ENCODE measurements at regions not wholly inside any gene's neighbourhood (a gene's known extent, or its start where the extent isn't known, plus 50 kb on each side); places are given as distances from the start of the nearest gene placed in this dataset.

GRCh38 chr5:97991236-97991635 is 782.2 kb upstream of the RGMB start:
- ChIA-PET POLR2A (ENCODE audit: low non-redundant PET) (no interaction called here), CTCF (interaction anchor here (0.5 kb wide), 1 partner anchor 666 kb away, joined by 3 read pairs; no protein-coding TSS in a partner anchor)
- Histone ChIP-seq H3K4me1 (ENCODE audit: insufficient read depth, low read length, poor library complexity, severe bottlenecking) (no peaks in the 10 kb centered on the region), H3K9me3 (ENCODE audit: low read depth, low read length, poor library complexity, severe bottlenecking) (no peaks in the 10 kb centered on the region), H3K27me3 (replicated peaks; ENCODE audit: insufficient read depth, low read depth, low read length, poor library complexity) (peaks cover 29% of the 10 kb centered on the region), H3K27ac (ENCODE audit: low read depth, low read length, poor library complexity, severe bottlenecking) (no peak overlapping the region), H3K36me3 (ENCODE audit: insufficient read depth, low read length, poor library complexity, severe bottlenecking) (no peaks in the 10 kb centered on the region), H3K4me3 (ENCODE audit: low read depth, low read length, poor library complexity, severe bottlenecking) (no peak overlapping the region)
- intact Hi-C loops (cut with micrococcal nuclease; ENCODE audit: unreplicated experiment): no loop called here
- no peak for DNase-seq (ENCODE audit: low spot score)
- BruUV-seq (replicated peaks): no TSS peak
- TF ChIP-seq EZH2 (IDR thresholded peaks at IDR 0.05; ENCODE audit: borderline replicate concordance, low read depth, low read length, poor library complexity, severe bottlenecking) (no peak), CTCF (conservative IDR thresholded peaks at IDR 0.05; ENCODE audit: low read depth, low read length) (no peak)

GRCh38 chr5:97998941-97999340 is 774.5 kb upstream of the RGMB start:
- BruUV-seq (replicated peaks): no TSS peak

GRCh38 chr5:98004463-98004862 is 769.0 kb upstream of the RGMB start:
- Histone ChIP-seq H3K4me3 (ENCODE audit: low read depth, low read length, poor library complexity, severe bottlenecking) (no peak overlapping the region), H3K36me3 (ENCODE audit: insufficient read depth, low read length, poor library complexity, severe bottlenecking) (no peaks in the 10 kb centered on the region), H3K27me3 (replicated peaks; ENCODE audit: insufficient read depth, low read depth, low read length, poor library complexity) (peaks cover 13% of the 10 kb centered on the region), H3K4me1 (ENCODE audit: insufficient read depth, low read length, poor library complexity, severe bottlenecking) (no peaks in the 10 kb centered on the region), H3K27ac (ENCODE audit: low read depth, low read length, poor library complexity, severe bottlenecking) (no peak overlapping the region), H3K9me3 (ENCODE audit: low read depth, low read length, poor library complexity, severe bottlenecking) (no peaks in the 10 kb centered on the region)
- no peak for DNase-seq (ENCODE audit: low spot score)
- ChIA-PET CTCF (no interaction called here), POLR2A (ENCODE audit: low non-redundant PET) (no interaction called here)
- no peak for TF ChIP-seq EZH2 (IDR thresholded peaks at IDR 0.05; ENCODE audit: borderline replicate concordance, low read depth, low read length, poor library complexity, severe bottlenecking)
- intact Hi-C loops (cut with micrococcal nuclease; ENCODE audit: unreplicated experiment): no loop called here
- BruUV-seq (replicated peaks): no TSS peak

More at GRCh38 chr5:97998941-97999340, 774.5 kb upstream of the RGMB start:
- H3K4me1 ChIP-seq (ENCODE audit: insufficient read depth, low read length, poor library complexity, severe bottlenecking): no peaks in the 10 kb centered on the region
- CTCF ChIA-PET: no interaction called here
- intact Hi-C loops (cut with micrococcal nuclease; ENCODE audit: unreplicated experiment): no loop called here
- DNase-seq (ENCODE audit: low spot score): no peak
- H3K36me3 ChIP-seq (ENCODE audit: insufficient read depth, low read length, poor library complexity, severe bottlenecking): no peaks in the 10 kb centered on the region
- TF ChIP-seq CTCF (conservative IDR thresholded peaks at IDR 0.05; ENCODE audit: low read depth, low read length): no peak
- TF ChIP-seq EZH2 (IDR thresholded peaks at IDR 0.05; ENCODE audit: borderline replicate concordance, low read depth, low read length, poor library complexity, severe bottlenecking): no peak
- POLR2A ChIA-PET (ENCODE audit: low non-redundant PET): no interaction called here
- H3K27ac ChIP-seq (ENCODE audit: low read depth, low read length, poor library complexity, severe bottlenecking): no peak overlapping the region
- peaks cover 13% of the 10 kb centered on the region for H3K27me3 ChIP-seq (replicated peaks; ENCODE audit: insufficient read depth, low read depth, low read length, poor library complexity)
- no peaks in the 10 kb centered on the region for H3K9me3 ChIP-seq (ENCODE audit: low read depth, low read length, poor library complexity, severe bottlenecking)
- no peak overlapping the region for H3K4me3 ChIP-seq (ENCODE audit: low read depth, low read length, poor library complexity, severe bottlenecking)

GRCh38 chr5:98016771-98017170 is 756.7 kb upstream of the RGMB start:
- POLR2A ChIA-PET (ENCODE audit: low non-redundant PET): no interaction called here

More at GRCh38 chr5:98016771-98017170, 756.7 kb upstream of the RGMB start:
- DNase-seq (ENCODE audit: low spot score): no peak
- CTCF ChIA-PET: no interaction called here
- TF ChIP-seq EZH2 (IDR thresholded peaks at IDR 0.05; ENCODE audit: borderline replicate concordance, low read depth, low read length, poor library complexity, severe bottlenecking) (no peak), CTCF (conservative IDR thresholded peaks at IDR 0.05; ENCODE audit: low read depth, low read length) (no peak)
- Histone ChIP-seq H3K4me1 (ENCODE audit: insufficient read depth, low read length, poor library complexity, severe bottlenecking) (no peaks in the 10 kb centered on the region), H3K27me3 (replicated peaks; ENCODE audit: insufficient read depth, low read depth, low read length, poor library complexity) (peaks cover 4% of the 10 kb centered on the region), H3K36me3 (ENCODE audit: insufficient read depth, low read length, poor library complexity, severe bottlenecking) (no peaks in the 10 kb centered on the region), H3K27ac (ENCODE audit: low read depth, low read length, poor library complexity, severe bottlenecking) (no peak overlapping the region), H3K4me3 (ENCODE audit: low read depth, low read length, poor library complexity, severe bottlenecking) (no peak overlapping the region), H3K9me3 (ENCODE audit: low read depth, low read length, poor library complexity, severe bottlenecking) (no peaks in the 10 kb centered on the region)
- BruUV-seq (replicated peaks): no TSS peak
- intact Hi-C loops (cut with micrococcal nuclease; ENCODE audit: unreplicated experiment): no loop called here
